PC-9 (cell line): ENCODE measurements at regions not wholly inside any gene's neighbourhood (a gene's known extent, or its start where the extent isn't known, plus 50 kb on each side); places are given as distances from the start of the nearest gene placed in this dataset.

Experiments
- EZH2 ChIP-seq: fragments of 200-600 bp; sonication (generic); IDR thresholded peaks from 2 replicates; pipeline ENCODE4 v1.8.0; 2017; ENCODE audit warnings: antibody characterized with exemption, low read depth
- TF ChIP-seq, protein P1 (sequence below): fragments of 200-600 bp; sonication (generic); conservative IDR thresholded peaks from 2 replicates; pipeline ENCODE4 v1.6.1; 2017; ENCODE audit warnings: mixed run types, antibody characterized with exemption, mild to moderate bottlenecking, moderate library complexity

DNA sequence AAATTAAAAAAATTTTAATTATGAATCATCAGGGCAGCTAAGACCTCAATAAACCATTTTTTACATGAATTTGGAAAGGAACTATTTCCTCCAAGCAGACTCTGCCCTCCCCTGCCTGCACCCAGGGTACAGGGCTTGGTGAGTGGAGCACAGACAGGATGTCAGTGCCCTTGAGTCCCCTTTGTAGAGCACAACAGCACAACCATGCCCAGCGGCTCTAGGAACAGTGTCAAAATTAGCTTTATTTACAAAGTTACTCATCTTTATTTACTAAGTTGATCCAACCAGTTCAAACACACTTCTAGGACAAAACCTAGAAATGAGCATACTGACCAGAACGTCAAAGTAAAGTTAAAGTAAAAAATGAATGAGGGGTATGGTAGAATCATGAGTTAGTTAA lies 90.6 kb upstream of the TSC22D2 start:
- TF ChIP-seq, protein P1, sequence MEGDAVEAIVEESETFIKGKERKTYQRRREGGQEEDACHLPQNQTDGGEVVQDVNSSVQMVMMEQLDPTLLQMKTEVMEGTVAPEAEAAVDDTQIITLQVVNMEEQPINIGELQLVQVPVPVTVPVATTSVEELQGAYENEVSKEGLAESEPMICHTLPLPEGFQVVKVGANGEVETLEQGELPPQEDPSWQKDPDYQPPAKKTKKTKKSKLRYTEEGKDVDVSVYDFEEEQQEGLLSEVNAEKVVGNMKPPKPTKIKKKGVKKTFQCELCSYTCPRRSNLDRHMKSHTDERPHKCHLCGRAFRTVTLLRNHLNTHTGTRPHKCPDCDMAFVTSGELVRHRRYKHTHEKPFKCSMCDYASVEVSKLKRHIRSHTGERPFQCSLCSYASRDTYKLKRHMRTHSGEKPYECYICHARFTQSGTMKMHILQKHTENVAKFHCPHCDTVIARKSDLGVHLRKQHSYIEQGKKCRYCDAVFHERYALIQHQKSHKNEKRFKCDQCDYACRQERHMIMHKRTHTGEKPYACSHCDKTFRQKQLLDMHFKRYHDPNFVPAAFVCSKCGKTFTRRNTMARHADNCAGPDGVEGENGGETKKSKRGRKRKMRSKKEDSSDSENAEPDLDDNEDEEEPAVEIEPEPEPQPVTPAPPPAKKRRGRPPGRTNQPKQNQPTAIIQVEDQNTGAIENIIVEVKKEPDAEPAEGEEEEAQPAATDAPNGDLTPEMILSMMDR, result no peak
- TF ChIP-seq EZH2, result no peak
